Activated naive CD4-positive, alpha-beta T cell treated with anti-CD3 and anti-CD28 coated beads, Interleukin-2, amount 50 U/mL, for 72 hours (primary cell): ENCODE measurements at regions not wholly inside any gene's neighbourhood (a gene's known extent, or its start where the extent isn't known, plus 50 kb on each side); places are given as distances from the start of the nearest gene placed in this dataset.

ENCODE experiments used
- ATAC-seq, 2 donors: fragments of 150-1000 bp; cut with Tn5 transposase; 2 replicates each; pipeline ENCODE4 v1.10.0; 2021; ENCODE audit warnings: mild to moderate bottlenecking in 2 of 2, moderate library complexity in 2 of 2
- DNase-seq, 2 donors: peaks; one replicate each; pipeline ENCODE4 v3.0.0; 2021 to 2022; ENCODE audit warnings: low spot score in 2 of 2
- H3K27ac Mint-ChIP-seq, 2 donors: one replicate each; pipeline ENCODE4 v1.8.0; 2022; ENCODE audit warnings: mild to moderate bottlenecking in 2 of 2, mixed read lengths in 2 of 2
- H3K36me3 Mint-ChIP-seq, 2 donors: one replicate each; pipeline ENCODE4 v1.8.0; 2022; ENCODE audit warnings: mixed read lengths in 2 of 2
- H3K9me3 Mint-ChIP-seq, 2 donors: one replicate each; pipeline ENCODE4 v1.8.0; 2022; ENCODE audit warnings: mixed read lengths in 2 of 2

GRCh38 chr16:6571044-6571443 is 761.6 kb upstream of the RBFOX1 start:
- DNase-seq (no peak), ATAC-seq (no peak)
- peaks cover 0 to 5% of the 10 kb centered on the region in 2 donors for H3K36me3 Mint-ChIP-seq
- H3K27ac Mint-ChIP-seq: no peak overlapping the region
- H3K9me3 Mint-ChIP-seq: peaks cover 3 to 9% of the 10 kb centered on the region in 2 donors

DNA sequence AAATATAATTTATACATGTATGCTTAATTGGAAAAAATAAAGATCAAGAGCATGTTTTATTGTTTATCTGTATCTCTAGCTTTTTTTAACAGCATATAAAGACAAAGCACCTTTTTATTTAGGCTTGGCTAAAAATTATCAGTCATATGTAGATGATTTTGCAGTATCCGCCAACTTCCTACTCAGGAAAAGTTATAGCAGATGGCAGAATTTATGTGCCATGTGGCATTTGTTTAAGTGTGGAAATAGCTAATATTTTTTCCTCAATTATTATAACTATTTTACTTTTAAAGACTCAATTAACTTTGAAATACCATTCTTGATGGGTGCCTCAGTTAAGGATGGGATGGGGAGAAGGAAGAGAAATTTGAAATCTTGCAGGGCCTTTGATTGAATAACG is 762.1 kb upstream of the RBFOX1 start:
- Mint-ChIP-seq H3K9me3 (peaks cover 3 to 9% of the 10 kb centered on the region in 2 donors), H3K27ac (no peak overlapping the region), H3K36me3 (peaks cover 0 to 5% of the 10 kb centered on the region in 2 donors)
- ATAC-seq: no peak
- DNase-seq: no peak

DNA sequence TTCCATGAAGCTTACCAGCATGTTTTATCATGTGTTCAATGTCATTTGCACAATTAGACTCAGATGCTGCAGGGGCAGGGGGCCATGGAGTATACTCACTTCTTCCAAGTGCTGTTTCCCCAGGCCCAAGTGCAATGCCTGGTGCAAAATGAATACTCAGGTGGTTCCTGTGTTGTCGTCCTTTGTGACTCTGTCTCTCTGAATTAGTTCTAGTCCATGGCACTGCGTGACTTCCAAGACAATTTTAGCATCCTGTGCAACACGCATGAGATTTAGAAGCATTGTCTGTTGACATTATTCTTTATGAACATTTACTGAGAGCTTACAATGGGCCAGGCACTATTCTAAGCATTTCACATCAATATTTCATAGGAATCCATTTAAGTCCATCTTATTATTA is 769.7 kb upstream of the RBFOX1 start:
- no peak for ATAC-seq
- peaks cover 0 to 6% of the 10 kb centered on the region in 2 donors for H3K36me3 Mint-ChIP-seq
- DNase-seq: no peak
- no peak overlapping the region for H3K27ac Mint-ChIP-seq
- H3K9me3 Mint-ChIP-seq: peaks cover 13 to 18% of the 10 kb centered on the region in 2 donors

- ATAC-seq (no peak), DNase-seq (no peak)
- Mint-ChIP-seq H3K9me3 (peaks cover 20 to 31% of the 10 kb centered on the region in 2 donors), H3K27ac (no peak overlapping the region), H3K36me3 (peaks cover 0 to 5% of the 10 kb centered on the region in 2 donors)
These were observed 772.1 kb upstream of the RBFOX1 start for GRCh38 chr16:6560306-6561100.

GRCh38 chr16:6558661-6559060 is 774.0 kb upstream of the RBFOX1 start:
- peaks cover 0 to 5% of the 10 kb centered on the region in 2 donors for H3K36me3 Mint-ChIP-seq
- no peak for DNase-seq

GRCh38 chr16:6558126-6558525 is 774.5 kb upstream of the RBFOX1 start:
- no peak for DNase-seq
- Mint-ChIP-seq H3K27ac (no peak overlapping the region), H3K9me3 (peaks cover 19 to 30% of the 10 kb centered on the region in 2 donors), H3K36me3 (peaks cover 0 to 5% of the 10 kb centered on the region in 2 donors)
- ATAC-seq: no peak

More at GRCh38 chr16:6558661-6559060, 774.0 kb upstream of the RBFOX1 start:
- no peak for ATAC-seq
- Mint-ChIP-seq H3K9me3 (peaks cover 15 to 25% of the 10 kb centered on the region in 2 donors), H3K27ac (no peak overlapping the region)

DNA sequence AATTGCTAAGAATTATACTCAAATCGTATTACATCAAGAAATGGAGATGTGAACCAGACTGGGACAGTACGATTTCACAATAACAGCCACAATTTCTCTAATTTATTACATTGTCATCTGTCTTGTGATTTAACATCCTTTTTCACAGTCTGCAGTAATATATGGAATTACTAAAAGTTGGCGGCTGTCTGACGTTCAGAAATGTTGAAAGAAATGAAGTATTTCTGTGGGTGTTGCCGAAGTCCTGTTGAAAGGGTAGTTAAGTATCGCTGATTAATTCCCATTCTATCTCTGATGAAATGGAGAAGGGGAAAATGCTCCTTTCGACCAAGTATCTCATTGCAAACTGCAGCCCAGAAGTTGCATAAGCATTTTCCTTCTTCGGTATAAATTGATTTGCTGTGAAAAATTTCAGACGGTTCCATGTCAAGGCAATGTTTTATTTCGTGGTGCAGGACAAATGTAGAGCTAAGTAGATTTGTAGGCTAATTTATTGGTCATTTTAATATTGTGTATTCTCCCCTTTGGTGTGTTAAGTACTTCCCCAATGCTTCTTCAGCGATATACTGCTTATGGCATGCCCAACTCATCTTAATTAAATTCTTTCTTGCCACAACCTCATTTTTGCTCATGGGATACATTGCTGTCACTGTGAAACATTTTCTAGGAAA is 775.2 kb upstream of the RBFOX1 start:
- DNase-seq (no peak), ATAC-seq (no peak)
- H3K9me3 Mint-ChIP-seq: peaks cover 22 to 33% of the 10 kb centered on the region in 2 donors
- peaks cover 0 to 5% of the 10 kb centered on the region in 2 donors for H3K36me3 Mint-ChIP-seq
- H3K27ac Mint-ChIP-seq: no peak overlapping the region

DNA sequence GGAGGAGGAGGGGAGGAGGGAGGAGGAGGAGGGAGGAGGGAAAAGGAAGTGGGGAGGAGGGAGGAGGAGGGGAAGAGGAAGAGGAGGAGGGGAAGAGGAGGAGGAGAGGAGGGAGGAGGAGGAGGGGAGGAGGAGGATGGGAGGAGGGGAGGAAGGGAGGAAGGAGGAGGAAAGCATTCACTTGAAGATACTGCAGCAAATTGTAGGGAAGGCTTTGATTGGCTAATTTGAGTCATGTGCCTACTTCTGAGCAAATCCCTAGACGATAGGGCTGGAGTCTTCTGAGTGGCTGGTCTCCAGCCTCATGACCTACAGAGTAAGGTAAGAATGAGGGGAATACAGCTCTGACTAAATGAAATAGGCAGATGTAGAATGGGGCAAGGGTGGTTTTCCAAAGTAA is 783.2 kb upstream of the RBFOX1 start:
- DNase-seq (no peak), ATAC-seq (no peak)
- peaks cover 0 to 8% of the 10 kb centered on the region in 2 donors for H3K36me3 Mint-ChIP-seq
- H3K9me3 Mint-ChIP-seq: peaks cover 24 to 29% of the 10 kb centered on the region in 2 donors
- no peak overlapping the region for H3K27ac Mint-ChIP-seq

GRCh38 chr16:6548507-6548906 is 784.1 kb upstream of the RBFOX1 start:
- Mint-ChIP-seq H3K9me3 (peaks cover 21 to 27% of the 10 kb centered on the region in 2 donors), H3K36me3 (peaks cover 0 to 8% of the 10 kb centered on the region in 2 donors), H3K27ac (no peak overlapping the region)
- ATAC-seq: no peak
- DNase-seq: no peak

GRCh38 chr16:6547131-6547530 is 785.5 kb upstream of the RBFOX1 start:
- no peak for DNase-seq
- H3K27ac Mint-ChIP-seq: no peak overlapping the region
- H3K36me3 Mint-ChIP-seq: peaks cover 0 to 8% of the 10 kb centered on the region in 2 donors
- peaks cover 14 to 21% of the 10 kb centered on the region in 2 donors for H3K9me3 Mint-ChIP-seq
- no peak for ATAC-seq

DNA sequence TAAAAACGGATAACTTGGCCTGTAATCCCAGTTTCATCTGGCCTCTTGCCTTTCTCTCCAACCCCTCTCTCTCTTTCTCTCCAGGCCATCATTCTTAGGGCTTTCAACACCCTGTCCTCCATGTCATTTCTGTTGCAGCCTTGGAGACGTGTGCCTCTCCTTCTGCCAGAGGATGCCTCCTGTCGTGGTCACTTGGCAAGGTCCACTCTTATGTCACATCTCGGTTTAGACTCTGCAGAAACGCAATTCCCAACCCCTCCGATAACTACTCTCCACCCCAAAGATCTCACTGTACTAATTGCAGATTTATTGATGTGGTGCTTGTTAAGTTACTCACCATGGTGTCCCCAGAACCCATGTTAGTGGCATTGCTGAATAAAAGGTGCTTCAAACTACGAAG is 787.3 kb upstream of the RBFOX1 start:
- Mint-ChIP-seq H3K9me3 (peaks cover 20 to 22% of the 10 kb centered on the region in 2 donors), H3K27ac (no peak overlapping the region), H3K36me3 (peaks cover 0 to 8% of the 10 kb centered on the region in 2 donors)
- ATAC-seq: no peak
- no peak for DNase-seq

- ATAC-seq (no peak), DNase-seq (no peak)
- H3K9me3 Mint-ChIP-seq: peaks cover 8 to 11% of the 10 kb centered on the region in 2 donors
- no peaks in the 10 kb centered on the region for H3K36me3 Mint-ChIP-seq
- no peak overlapping the region for H3K27ac Mint-ChIP-seq
These were observed 791.4 kb upstream of the RBFOX1 start for GRCh38 chr16:6541267-6541666.

- peaks cover 16 to 18% of the 10 kb centered on the region in 2 donors for H3K9me3 Mint-ChIP-seq
- DNase-seq (no peak), ATAC-seq (no peak)
- H3K36me3 Mint-ChIP-seq: no peaks in the 10 kb centered on the region
- H3K27ac Mint-ChIP-seq: no peak overlapping the region
These were observed 796.2 kb upstream of the RBFOX1 start for GRCh38 chr16:6536411-6536810.

GRCh38 chr16:6531067-6531466 is 801.6 kb upstream of the RBFOX1 start:
- Mint-ChIP-seq H3K36me3 (peaks cover 0 to 1% of the 10 kb centered on the region in 2 donors), H3K27ac (no peak overlapping the region), H3K9me3 (peaks cover 16 to 22% of the 10 kb centered on the region in 2 donors)
- ATAC-seq (no peak), DNase-seq (no peak)

DNA sequence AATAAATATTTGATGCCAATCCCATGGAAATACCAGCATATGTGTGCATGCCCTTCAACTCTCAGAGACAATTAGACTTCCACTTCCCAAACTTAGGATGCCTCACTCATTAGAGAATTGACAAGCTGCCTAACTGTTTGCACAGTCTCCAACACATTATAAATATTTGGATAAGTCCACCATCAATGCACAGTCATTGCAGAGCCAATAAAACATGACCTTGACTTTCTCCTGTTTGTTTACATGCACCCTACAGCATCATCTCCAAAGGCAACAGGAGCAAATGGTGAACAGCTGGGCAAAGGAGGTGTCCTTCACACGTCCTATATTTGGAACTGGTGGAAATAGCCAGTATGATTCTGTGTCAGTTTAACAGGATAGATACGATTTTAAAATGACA is 804.4 kb upstream of the RBFOX1 start:
- Mint-ChIP-seq H3K27ac (no peak overlapping the region), H3K36me3 (peaks cover 0 to 20% of the 10 kb centered on the region in 2 donors), H3K9me3 (peaks cover 20 to 24% of the 10 kb centered on the region in 2 donors)
- ATAC-seq (no peak), DNase-seq (no peak)

DNA sequence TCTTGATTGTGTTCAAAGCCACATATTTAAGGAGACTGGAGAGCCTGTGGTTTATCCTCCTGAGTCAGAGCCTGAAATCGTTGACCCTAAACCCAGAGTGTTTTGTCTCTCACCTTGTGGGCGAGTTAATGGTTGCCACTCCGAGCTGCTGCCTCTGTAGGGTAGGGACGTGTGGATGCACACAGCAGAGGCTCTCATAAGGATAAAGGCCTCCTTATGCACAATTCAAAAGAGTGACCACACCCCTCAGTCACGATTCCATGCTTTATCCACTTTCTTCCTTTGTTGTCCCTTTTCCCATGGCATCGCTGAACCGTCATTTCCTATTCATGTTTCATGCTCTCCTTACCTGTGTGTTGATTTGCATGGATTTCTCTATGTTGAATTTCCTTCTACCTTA is 805.0 kb upstream of the RBFOX1 start:
- peaks cover 22 to 25% of the 10 kb centered on the region in 2 donors for H3K9me3 Mint-ChIP-seq
- peaks cover 0 to 20% of the 10 kb centered on the region in 2 donors for H3K36me3 Mint-ChIP-seq
- DNase-seq (no peak), ATAC-seq (no peak)
- H3K27ac Mint-ChIP-seq: no peak overlapping the region

DNA sequence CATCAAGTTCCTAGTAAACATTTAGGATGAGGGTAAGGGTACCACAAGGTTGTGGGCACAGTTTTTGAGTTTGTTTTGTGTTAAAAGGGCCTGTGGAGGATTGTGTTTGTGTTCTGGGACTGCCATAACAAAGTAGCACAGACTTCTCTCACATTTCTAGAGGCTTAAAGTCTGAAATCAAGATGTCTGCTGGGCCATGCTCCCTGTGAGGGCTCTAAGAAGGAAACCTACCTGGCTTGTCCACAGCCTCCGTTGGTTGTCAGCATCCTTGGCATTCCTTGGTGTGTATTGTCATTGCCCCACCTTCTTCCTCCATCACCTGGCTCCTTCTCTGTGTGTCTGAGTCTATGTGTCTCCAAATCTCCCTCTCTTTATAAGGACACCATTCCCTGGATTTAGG is 808.1 kb upstream of the RBFOX1 start:
- Mint-ChIP-seq H3K27ac (no peak overlapping the region), H3K36me3 (peaks cover 0 to 20% of the 10 kb centered on the region in 2 donors), H3K9me3 (peaks cover 21 to 24% of the 10 kb centered on the region in 2 donors)
- ATAC-seq (no peak), DNase-seq (no peak)
